ENCODE measurements at regions not wholly inside any gene's neighbourhood (a gene's known extent, or its start where the extent isn't known, plus 50 kb on each side); places are given as distances from the start of the nearest gene placed in this dataset.

DNA sequence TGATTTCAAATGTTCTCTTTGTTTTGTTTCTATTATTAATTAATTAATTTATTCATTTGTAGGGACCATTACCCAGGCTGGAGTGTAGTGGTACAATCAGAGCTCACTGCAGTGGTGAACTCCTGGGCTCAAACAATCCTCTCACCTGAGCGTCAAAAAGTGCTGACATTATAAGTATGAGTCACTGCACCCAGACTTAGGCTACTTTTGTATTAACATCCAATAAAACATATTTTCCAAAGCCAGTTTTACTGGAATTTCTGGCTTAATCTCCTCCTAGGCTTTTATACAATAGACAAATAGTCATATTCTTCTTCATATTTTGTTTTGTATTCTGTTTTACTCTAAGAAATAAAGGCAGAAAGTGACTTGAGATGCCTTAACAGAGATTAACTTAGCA is 749.6 kb downstream of the SLC16A7 start:
- Histone ChIP-seq H3K36me3 (no peaks in the 10 kb centered on the region), H3K4me3 (no peak overlapping the region), H3K27ac (no peak overlapping the region), H3K9me3 (ENCODE audit: low read depth) (no peaks in the 10 kb centered on the region), H3K4me1 (ENCODE audit: low read depth) (no peaks in the 10 kb centered on the region), H3K27me3 (no peaks in the 10 kb centered on the region)
- no peak for TF ChIP-seq CTCF (IDR thresholded peaks at IDR 0.05; ENCODE audit: low read depth, low read length)
- DNase-seq (ENCODE audit: low read depth in 1 of 2, low spot score in 1 of 2), result no peak

GRCh38 chr12:60349232-60349978 is 753.6 kb downstream of the SLC16A7 start:
- no peak for DNase-seq (ENCODE audit: low read depth in 1 of 2, low spot score in 1 of 2)
- no peaks in the 10 kb centered on the region for H3K4me1 ChIP-seq (ENCODE audit: low read depth)

GRCh38 chr12:60387356-60387755 is 791.5 kb downstream of the SLC16A7 start:
- H3K4me3 ChIP-seq, result no peak overlapping the region
- no peaks in the 10 kb centered on the region for H3K27me3 ChIP-seq
- H3K4me1 ChIP-seq (ENCODE audit: low read depth), result no peaks in the 10 kb centered on the region
- H3K27ac ChIP-seq, result no peak overlapping the region
- H3K36me3 ChIP-seq, result no peaks in the 10 kb centered on the region
- DNase-seq (ENCODE audit: low read depth in 1 of 2, low spot score in 1 of 2), result no peak
- no peak for TF ChIP-seq CTCF (IDR thresholded peaks at IDR 0.05; ENCODE audit: low read depth, low read length)
- no peaks in the 10 kb centered on the region for H3K9me3 ChIP-seq (ENCODE audit: low read depth)

More at GRCh38 chr12:60349232-60349978, 753.6 kb downstream of the SLC16A7 start:
- no peaks in the 10 kb centered on the region for H3K36me3 ChIP-seq
- H3K9me3 ChIP-seq (ENCODE audit: low read depth), result no peaks in the 10 kb centered on the region
- no peak overlapping the region for H3K4me3 ChIP-seq
- no peak overlapping the region for H3K27ac ChIP-seq
- H3K27me3 ChIP-seq, result no peaks in the 10 kb centered on the region
- no peak for TF ChIP-seq CTCF (IDR thresholded peaks at IDR 0.05; ENCODE audit: low read depth, low read length)

- Histone ChIP-seq H3K9me3 (ENCODE audit: low read depth) (no peaks in the 10 kb centered on the region), H3K4me1 (ENCODE audit: low read depth) (no peaks in the 10 kb centered on the region), H3K27ac (no peak overlapping the region), H3K27me3 (no peaks in the 10 kb centered on the region), H3K4me3 (no peak overlapping the region), H3K36me3 (no peaks in the 10 kb centered on the region)
- no peak for DNase-seq (ENCODE audit: low read depth in 1 of 2, low spot score in 1 of 2)
- TF ChIP-seq CTCF (IDR thresholded peaks at IDR 0.05; ENCODE audit: low read depth, low read length), result no peak
Observed at GRCh38 chr12:60391051-60391450, 795.2 kb downstream of the SLC16A7 start.

- H3K4me3 ChIP-seq, result no peak overlapping the region
- DNase-seq (ENCODE audit: low read depth in 1 of 2, low spot score in 1 of 2), result no peak
- no peaks in the 10 kb centered on the region for H3K4me1 ChIP-seq (ENCODE audit: low read depth)
- TF ChIP-seq CTCF (IDR thresholded peaks at IDR 0.05; ENCODE audit: low read depth, low read length), result no peak
- H3K9me3 ChIP-seq (ENCODE audit: low read depth), result no peaks in the 10 kb centered on the region
- no peak overlapping the region for H3K27ac ChIP-seq
- no peaks in the 10 kb centered on the region for H3K36me3 ChIP-seq
- no peaks in the 10 kb centered on the region for H3K27me3 ChIP-seq
Observed at GRCh38 chr12:60391791-60392190, 796.0 kb downstream of the SLC16A7 start.
